ENCODE measurements at regions not wholly inside any gene's neighbourhood (a gene's known extent, or its start where the extent isn't known, plus 50 kb on each side); places are given as distances from the start of the nearest gene placed in this dataset.
"Not testable (repeated sequence)": the region's sequence is repeated elsewhere in the genome, so short reads cannot be mapped to it uniquely, and the experiment has no call there.

- TF ChIP-seq CTCF (IDR thresholded peaks at IDR 0.05; ENCODE audit: insufficient read depth, missing control alignments), result no peak
- FAIRE-seq, result no peak
- DNase-seq (ENCODE audit: insufficient read length, low spot score), result no peak
Measured at GRCh38 chr4:12636191-12636590, 847.9 kb downstream of the RAB28 start.

GRCh38 chr4:12635629-12636028, 848.5 kb downstream of the RAB28 start:
- no peak for TF ChIP-seq CTCF (IDR thresholded peaks at IDR 0.05; ENCODE audit: insufficient read depth, missing control alignments)
- FAIRE-seq (no peak), DNase-seq (ENCODE audit: insufficient read length, low spot score) (no peak)

GRCh38 chr4:12633053-12633651, 851.0 kb downstream of the RAB28 start:
- FAIRE-seq (peak; percentile 11), DNase-seq (ENCODE audit: insufficient read length, low spot score) (peak; percentile 10)
- TF ChIP-seq CTCF (IDR thresholded peaks at IDR 0.05; ENCODE audit: insufficient read depth, missing control alignments), result peak; percentile 96

GRCh38 chr4:12615822-12616221, 868.3 kb downstream of the RAB28 start:
- TF ChIP-seq CTCF (IDR thresholded peaks at IDR 0.05; ENCODE audit: insufficient read depth, missing control alignments), result no peak
- FAIRE-seq (no peak), DNase-seq (ENCODE audit: insufficient read length, low spot score) (no peak)

GRCh38 chr4:12612876-12613275, 871.3 kb downstream of the RAB28 start:
- DNase-seq (ENCODE audit: insufficient read length, low spot score) (no peak), FAIRE-seq (no peak)
- no peak for TF ChIP-seq CTCF (IDR thresholded peaks at IDR 0.05; ENCODE audit: insufficient read depth, missing control alignments)

GRCh38 chr4:12609212-12609875, 874.8 kb downstream of the RAB28 start:
- not testable (repeated sequence) for FAIRE-seq; DNase-seq (ENCODE audit: insufficient read length, low spot score)

GRCh38 chr4:12595986-12596385, 888.2 kb downstream of the RAB28 start:
- FAIRE-seq (no peak), DNase-seq (ENCODE audit: insufficient read length, low spot score) (no peak)
- no peak for TF ChIP-seq CTCF (IDR thresholded peaks at IDR 0.05; ENCODE audit: insufficient read depth, missing control alignments)

All from D721Med (cell line).